ENCODE measurements at regions not wholly inside any gene's neighbourhood (a gene's known extent, or its start where the extent isn't known, plus 50 kb on each side); places are given as distances from the start of the nearest gene placed in this dataset.

DNA sequence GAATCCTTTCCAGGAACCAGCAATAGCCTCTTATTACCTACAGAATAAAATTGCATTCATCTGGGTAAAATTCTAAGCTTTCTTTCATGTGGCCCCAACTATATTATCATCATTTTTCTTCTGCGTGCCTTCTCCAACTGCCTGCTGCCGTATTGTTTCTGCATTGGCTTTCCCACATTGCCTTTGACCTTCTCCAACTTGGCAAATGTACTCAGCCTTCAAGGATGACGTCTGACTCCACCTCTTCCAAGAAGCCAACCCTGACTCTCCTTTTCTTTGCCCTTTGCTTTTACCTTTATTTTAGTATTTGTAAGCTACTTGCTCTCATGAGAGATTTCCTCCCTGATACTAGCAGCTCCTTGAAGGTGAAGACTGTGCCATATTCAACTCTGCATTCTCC lies 200.4 kb upstream of the FAM9B start:
- Histone ChIP-seq H3K27me3 (replicated peaks; ENCODE audit: control insufficient read depth, insufficient read depth, low read length) (no peaks in the 10 kb centered on the region), H3K36me3 (ENCODE audit: control insufficient read depth, insufficient read depth, low read length) (no peaks in the 10 kb centered on the region), H3K4me1 (no peaks in the 10 kb centered on the region), H3K4me3 (ENCODE audit: low read depth, low read length) (no peak overlapping the region), H3K9me3 (no peaks in the 10 kb centered on the region)
- TF ChIP-seq, protein P1, sequence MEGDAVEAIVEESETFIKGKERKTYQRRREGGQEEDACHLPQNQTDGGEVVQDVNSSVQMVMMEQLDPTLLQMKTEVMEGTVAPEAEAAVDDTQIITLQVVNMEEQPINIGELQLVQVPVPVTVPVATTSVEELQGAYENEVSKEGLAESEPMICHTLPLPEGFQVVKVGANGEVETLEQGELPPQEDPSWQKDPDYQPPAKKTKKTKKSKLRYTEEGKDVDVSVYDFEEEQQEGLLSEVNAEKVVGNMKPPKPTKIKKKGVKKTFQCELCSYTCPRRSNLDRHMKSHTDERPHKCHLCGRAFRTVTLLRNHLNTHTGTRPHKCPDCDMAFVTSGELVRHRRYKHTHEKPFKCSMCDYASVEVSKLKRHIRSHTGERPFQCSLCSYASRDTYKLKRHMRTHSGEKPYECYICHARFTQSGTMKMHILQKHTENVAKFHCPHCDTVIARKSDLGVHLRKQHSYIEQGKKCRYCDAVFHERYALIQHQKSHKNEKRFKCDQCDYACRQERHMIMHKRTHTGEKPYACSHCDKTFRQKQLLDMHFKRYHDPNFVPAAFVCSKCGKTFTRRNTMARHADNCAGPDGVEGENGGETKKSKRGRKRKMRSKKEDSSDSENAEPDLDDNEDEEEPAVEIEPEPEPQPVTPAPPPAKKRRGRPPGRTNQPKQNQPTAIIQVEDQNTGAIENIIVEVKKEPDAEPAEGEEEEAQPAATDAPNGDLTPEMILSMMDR (IDR thresholded peaks at IDR 0.05; ENCODE audit: insufficient read depth in 1 of 2, low read depth in 1 of 2, low read length in 1 of 2, severe bottlenecking in 1 of 2, unreplicated experiment in 1 of 2) = no peak
- DNase-seq = no peak
- Mint-ChIP-seq H3K27me3 (ENCODE audit: insufficient read depth, unreplicated experiment) (peaks cover 2% of the 10 kb centered on the region), H3K27ac (ENCODE audit: unreplicated experiment) (no peak overlapping the region), H3K4me1 (ENCODE audit: low read depth, unreplicated experiment) (peaks cover 4% of the 10 kb centered on the region), H3K4me3 (ENCODE audit: unreplicated experiment) (no peak overlapping the region), H3K9me3 (ENCODE audit: unreplicated experiment) (no peaks in the 10 kb centered on the region), H3K36me3 (ENCODE audit: insufficient read depth, unreplicated experiment) (no peaks in the 10 kb centered on the region)
- ChIA-PET CTCF (no interaction called here), POLR2A (no interaction called here)
- no TSS peak for BruUV-seq (replicated peaks)
- intact Hi-C loops (cut with micrococcal nuclease; ENCODE audit: unreplicated experiment) = no loop called here

DNA sequence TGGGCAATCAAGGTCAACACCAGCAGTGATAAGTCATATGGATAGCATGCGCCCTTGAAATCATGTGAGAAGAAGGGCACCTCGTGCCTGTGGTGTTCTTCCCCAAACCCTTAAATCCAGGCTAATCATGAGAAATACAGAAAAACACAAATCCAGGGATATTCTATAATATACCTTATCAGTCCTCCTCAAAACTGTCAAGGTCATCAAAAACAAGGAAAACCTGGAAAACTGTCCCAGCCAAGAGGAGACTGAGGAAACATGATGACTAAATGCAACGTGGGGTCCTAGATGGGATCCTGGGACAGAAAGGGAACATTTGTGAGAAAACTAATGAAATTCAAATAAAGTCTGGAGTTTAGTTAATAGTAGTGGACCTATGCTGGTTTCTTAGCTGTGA lies 201.8 kb upstream of the FAM9B start:
- Mint-ChIP-seq H3K36me3 (ENCODE audit: insufficient read depth, unreplicated experiment) (no peaks in the 10 kb centered on the region), H3K4me3 (ENCODE audit: unreplicated experiment) (no peak overlapping the region), H3K4me1 (ENCODE audit: low read depth, unreplicated experiment) (peaks cover 4% of the 10 kb centered on the region), H3K27ac (ENCODE audit: unreplicated experiment) (no peak overlapping the region), H3K9me3 (ENCODE audit: unreplicated experiment) (no peaks in the 10 kb centered on the region), H3K27me3 (ENCODE audit: insufficient read depth, unreplicated experiment) (peaks cover 2% of the 10 kb centered on the region)
- no peaks in the 10 kb centered on the region for H3K4me1 ChIP-seq
- intact Hi-C loops (cut with micrococcal nuclease; ENCODE audit: unreplicated experiment) = no loop called here
- H3K9me3 ChIP-seq = no peaks in the 10 kb centered on the region
- H3K36me3 ChIP-seq (ENCODE audit: control insufficient read depth, insufficient read depth, low read length) = no peaks in the 10 kb centered on the region
- ChIA-PET CTCF (no interaction called here), POLR2A (no interaction called here)
- no TSS peak for BruUV-seq (replicated peaks)
- no peaks in the 10 kb centered on the region for H3K27me3 ChIP-seq (replicated peaks; ENCODE audit: control insufficient read depth, insufficient read depth, low read length)
- H3K4me3 ChIP-seq (ENCODE audit: low read depth, low read length) = no peak overlapping the region
- TF ChIP-seq, protein P1 (IDR thresholded peaks at IDR 0.05; ENCODE audit: insufficient read depth in 1 of 2, low read depth in 1 of 2, low read length in 1 of 2, severe bottlenecking in 1 of 2, unreplicated experiment in 1 of 2) = no peak
- DNase-seq = no peak

DNA sequence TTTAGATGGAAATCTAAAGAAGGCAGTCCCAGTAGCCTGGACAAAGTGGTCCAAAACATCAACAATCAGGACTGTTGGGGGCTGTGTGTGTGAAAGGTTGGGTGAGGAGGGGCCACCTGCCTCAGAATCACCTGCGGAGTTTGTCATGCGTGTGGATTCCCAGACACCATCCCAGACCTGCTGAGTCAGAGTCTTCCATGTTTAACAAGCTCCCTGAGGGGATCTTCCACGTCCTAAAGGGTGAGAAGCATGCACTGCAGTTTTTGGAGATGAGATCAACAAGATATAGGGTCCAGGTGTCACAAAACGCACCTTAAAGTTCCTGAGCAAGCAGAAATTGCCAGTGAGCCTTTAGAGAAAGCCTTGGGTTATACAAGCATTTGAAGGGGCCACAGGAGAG lies 207.0 kb upstream of the FAM9B start:
- ChIA-PET CTCF (no interaction called here), POLR2A (no interaction called here)
- Mint-ChIP-seq H3K27me3 (ENCODE audit: insufficient read depth, unreplicated experiment) (no peaks in the 10 kb centered on the region), H3K27ac (ENCODE audit: unreplicated experiment) (no peak overlapping the region), H3K36me3 (ENCODE audit: insufficient read depth, unreplicated experiment) (no peaks in the 10 kb centered on the region), H3K4me1 (ENCODE audit: low read depth, unreplicated experiment) (no peaks in the 10 kb centered on the region), H3K9me3 (ENCODE audit: unreplicated experiment) (no peaks in the 10 kb centered on the region), H3K4me3 (ENCODE audit: unreplicated experiment) (no peak overlapping the region)
- intact Hi-C loops (cut with micrococcal nuclease; ENCODE audit: unreplicated experiment) = no loop called here
- no peak for DNase-seq
- no peaks in the 10 kb centered on the region for H3K27me3 ChIP-seq (replicated peaks; ENCODE audit: control insufficient read depth, insufficient read depth, low read length)
- BruUV-seq (replicated peaks) = no TSS peak
- no peaks in the 10 kb centered on the region for H3K9me3 ChIP-seq
- no peaks in the 10 kb centered on the region for H3K4me1 ChIP-seq
- no peaks in the 10 kb centered on the region for H3K36me3 ChIP-seq (ENCODE audit: control insufficient read depth, insufficient read depth, low read length)
- H3K4me3 ChIP-seq (ENCODE audit: low read depth, low read length) = no peak overlapping the region
- TF ChIP-seq, protein P1 (IDR thresholded peaks at IDR 0.05; ENCODE audit: insufficient read depth in 1 of 2, low read depth in 1 of 2, low read length in 1 of 2, severe bottlenecking in 1 of 2, unreplicated experiment in 1 of 2) = no peak

All from Caco-2 (cell line).